GM12892 (cell line): ENCODE measurements at regions not wholly inside any gene's neighbourhood (a gene's known extent, or its start where the extent isn't known, plus 50 kb on each side); places are given as distances from the start of the nearest gene placed in this dataset.

Experiments used
- DNase-seq: peaks from one replicate; pipeline ENCODE4 v3.0.0; 2011; ENCODE audit not compliant: insufficient read length
- FAIRE-seq: peaks from 2 replicates; lab custom pipeline; 2011; peaks lifted over from hg19 to GRCh38; lab: Jason Lieb, UNC
- POLR2A ChIP-seq: IDR thresholded peaks from 2 replicates; pipeline ENCODE4 v1.6.1; 2011; ENCODE audit warnings: low read depth, low read length, control low read depth
- POLR2AphosphoS5 ChIP-seq: IDR thresholded peaks from 2 replicates; pipeline ENCODE4 v1.6.1; 2011; ENCODE audit warnings: low read depth, low read length, control low read depth
- TAF1 ChIP-seq: IDR thresholded peaks from 2 replicates; pipeline ENCODE4 v1.6.1; 2011; ENCODE audit warnings: low read depth, mild to moderate bottlenecking, control low read depth, low read length, borderline replicate concordance

DNA sequence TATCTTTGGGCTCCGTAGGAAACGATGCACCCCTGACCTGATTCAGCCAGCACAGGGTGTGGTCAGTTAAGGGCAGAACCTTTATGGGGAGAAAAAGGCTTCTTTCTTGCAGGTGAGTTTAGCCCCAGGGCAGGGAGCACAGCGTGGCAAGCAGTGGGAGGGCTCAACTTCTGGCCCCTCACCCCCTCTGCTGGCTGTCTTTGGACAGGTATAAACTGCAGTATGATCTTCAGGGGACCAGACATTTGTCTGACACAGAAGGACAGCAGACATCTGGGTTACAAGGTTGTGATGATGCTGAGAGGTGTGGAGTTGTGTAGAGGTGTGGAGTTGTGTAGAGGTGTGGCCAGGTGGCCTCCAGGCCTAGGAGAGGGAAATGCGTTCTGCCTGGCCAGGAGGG lies 324.0 kb upstream of the PLET1 start:
- FAIRE-seq (peak; percentile 94), DNase-seq (no peak)
- no peak for TF ChIP-seq TAF1
- no peak for TF ChIP-seq POLR2A
- TF ChIP-seq POLR2AphosphoS5, result no peak

DNA sequence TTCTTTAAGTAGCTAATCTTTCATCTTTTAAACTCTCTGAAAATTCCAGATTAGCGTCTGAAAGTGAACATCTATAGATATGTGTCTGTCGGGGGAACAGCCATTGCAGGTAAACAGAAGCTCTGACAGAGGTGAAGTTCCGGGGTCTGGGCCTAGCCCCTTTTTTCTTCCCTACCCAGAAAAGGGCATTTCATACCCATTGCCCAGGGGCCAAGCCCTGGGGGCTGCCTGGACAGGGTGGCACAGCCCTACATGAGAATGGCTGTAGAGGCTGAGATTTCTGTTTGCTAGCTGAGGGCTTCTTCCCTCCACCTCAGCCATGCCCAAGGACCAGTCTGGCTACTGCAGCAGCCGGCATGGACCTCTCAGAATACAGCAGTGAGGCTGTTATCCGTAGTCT lies 327.0 kb upstream of the PLET1 start:
- TF ChIP-seq TAF1 (no peak), POLR2AphosphoS5 (no peak), POLR2A (no peak)
- DNase-seq, result no peak
- FAIRE-seq, result no peak

DNA sequence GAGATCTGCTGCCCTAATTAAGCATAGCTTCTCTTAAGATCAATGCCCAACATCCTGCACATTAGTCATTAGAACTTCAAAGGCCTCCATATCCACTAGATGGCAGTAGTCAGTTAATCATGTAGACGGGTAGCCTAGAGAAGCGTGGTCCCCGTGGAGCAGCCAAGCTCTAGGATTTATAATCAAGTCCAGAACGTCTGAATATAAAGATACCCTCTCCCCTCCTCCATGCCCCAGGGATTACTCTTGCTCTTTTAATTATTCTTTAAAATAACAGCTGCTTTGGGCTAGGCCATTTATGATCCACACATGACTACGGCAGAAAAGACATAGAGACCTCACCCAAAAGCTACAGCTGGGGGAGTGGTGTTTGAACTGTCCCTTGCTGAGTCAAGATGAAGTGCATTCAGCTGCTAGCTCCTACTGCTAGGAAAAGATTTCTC lies 327.6 kb upstream of the PLET1 start:
- TF ChIP-seq TAF1, result no peak
- TF ChIP-seq POLR2A, result no peak
- no peak for TF ChIP-seq POLR2AphosphoS5
- DNase-seq (no peak), FAIRE-seq (peak; percentile 95)

DNA sequence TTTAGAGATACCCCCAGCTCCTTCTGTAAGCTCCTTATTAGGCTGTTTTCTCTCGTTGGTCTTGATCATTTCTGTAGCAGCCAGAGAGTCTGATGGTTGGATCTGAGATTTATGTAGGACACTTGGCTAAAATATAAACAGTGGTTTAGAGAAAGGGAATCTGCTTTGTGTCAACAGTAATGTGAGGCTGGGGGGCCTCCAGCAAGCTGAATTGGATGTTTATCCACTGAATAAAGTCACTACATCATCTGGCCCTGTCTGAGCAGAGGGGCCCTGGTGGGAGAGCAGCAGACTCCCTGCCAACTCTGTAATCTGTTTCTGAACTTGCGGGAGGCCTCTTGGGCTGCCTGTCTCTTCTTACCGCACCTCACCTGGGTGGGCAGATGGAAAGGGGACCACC lies 328.5 kb upstream of the PLET1 start:
- TF ChIP-seq POLR2AphosphoS5 (no peak), POLR2A (no peak), TAF1 (no peak)
- FAIRE-seq (no peak), DNase-seq (no peak)

DNA sequence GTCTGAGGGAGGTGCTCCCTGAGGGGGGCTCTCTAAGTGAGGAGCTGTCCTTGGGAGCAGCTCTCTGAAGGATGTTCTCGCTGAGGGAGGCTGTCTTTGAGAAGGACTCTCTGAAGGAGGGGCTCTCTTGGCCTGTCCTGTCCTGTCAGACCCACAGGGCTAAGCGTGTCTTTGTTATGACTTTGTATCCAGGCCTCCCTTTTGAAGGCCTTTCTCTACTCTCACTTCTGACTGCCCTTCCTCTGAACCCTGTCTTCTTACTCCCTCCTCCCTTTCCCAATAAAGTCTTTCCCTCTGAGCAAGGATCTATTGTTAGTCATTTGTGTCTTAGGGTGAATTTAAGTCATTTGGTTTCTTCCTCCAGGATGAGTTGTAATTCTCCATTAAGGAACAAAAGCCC lies 330.1 kb upstream of the PLET1 start:
- no peak for TF ChIP-seq TAF1
- no peak for TF ChIP-seq POLR2A
- TF ChIP-seq POLR2AphosphoS5, result no peak
- FAIRE-seq (no peak), DNase-seq (no peak)

DNA sequence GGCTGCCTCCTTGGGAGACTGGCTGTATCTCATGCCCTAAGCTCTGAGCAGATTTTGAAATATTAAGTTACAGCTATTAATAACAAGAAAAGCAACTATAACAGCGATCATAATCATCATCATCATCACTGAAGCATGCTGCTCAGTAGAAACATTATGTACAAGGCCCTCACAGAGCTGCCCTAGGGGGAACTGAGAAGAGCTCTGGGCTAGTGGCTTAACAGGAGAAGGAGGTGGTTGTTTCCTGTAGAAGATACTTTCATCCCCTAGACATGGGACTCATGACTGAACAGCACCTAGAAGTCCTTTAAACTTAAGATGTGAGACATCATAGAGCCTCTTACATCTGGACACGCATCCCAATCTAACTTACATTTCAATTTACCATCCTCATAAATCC lies 332.8 kb upstream of the PLET1 start:
- FAIRE-seq, result peak; percentile 63

DNA sequence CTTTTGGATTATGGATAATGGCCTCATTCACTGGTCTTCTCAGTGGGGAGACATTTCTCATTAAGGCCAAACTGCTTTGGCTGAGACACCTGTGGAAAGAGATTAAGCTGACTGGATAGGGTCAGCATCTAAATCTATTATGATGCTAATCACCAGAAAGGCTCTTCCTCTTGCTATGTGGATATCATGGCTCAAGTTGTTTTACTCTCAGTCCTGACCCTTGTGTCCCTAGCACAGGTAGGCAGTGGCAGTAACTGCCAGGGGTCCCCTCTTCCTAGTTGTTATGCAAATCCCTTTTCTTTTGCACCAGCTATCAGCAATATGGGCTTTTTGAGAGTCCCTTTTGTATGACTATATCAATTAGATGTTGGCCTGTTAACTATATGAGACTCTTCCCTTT lies 335.7 kb upstream of the PLET1 start:
- FAIRE-seq (no peak), DNase-seq (no peak)
- TF ChIP-seq POLR2A (no peak), TAF1 (no peak), POLR2AphosphoS5 (no peak)

More for the DNA sequence above, 332.8 kb upstream of the PLET1 start:
- DNase-seq, result no peak
- TF ChIP-seq POLR2A (no peak), POLR2AphosphoS5 (no peak), TAF1 (no peak)

DNA sequence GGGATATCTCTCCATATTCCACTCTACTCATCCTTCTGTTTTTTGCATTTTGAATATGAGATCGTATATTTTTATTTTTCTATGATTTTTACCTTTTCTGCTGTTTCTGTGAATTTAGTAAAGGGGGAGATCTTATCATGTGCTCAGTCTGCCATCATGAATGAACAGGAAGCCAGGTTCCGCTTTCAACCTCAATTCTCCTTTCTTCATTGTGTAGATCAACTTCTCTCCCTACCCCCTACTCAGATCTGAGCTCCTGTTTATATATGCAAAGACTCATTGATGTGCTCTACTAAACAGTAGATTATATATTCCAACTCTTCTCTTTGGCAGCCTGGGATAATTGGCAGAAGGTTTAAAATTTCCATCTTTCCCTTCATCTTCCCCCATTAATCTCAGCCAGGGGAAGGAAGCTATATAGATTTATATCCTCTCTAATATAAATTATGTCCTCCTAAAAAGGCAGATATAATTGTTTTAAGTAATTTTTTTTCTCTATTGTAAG lies 336.7 kb upstream of the PLET1 start:
- DNase-seq (no peak), FAIRE-seq (peak; percentile 46)
- no peak for TF ChIP-seq TAF1
- TF ChIP-seq POLR2AphosphoS5, result no peak
- TF ChIP-seq POLR2A, result no peak

DNA sequence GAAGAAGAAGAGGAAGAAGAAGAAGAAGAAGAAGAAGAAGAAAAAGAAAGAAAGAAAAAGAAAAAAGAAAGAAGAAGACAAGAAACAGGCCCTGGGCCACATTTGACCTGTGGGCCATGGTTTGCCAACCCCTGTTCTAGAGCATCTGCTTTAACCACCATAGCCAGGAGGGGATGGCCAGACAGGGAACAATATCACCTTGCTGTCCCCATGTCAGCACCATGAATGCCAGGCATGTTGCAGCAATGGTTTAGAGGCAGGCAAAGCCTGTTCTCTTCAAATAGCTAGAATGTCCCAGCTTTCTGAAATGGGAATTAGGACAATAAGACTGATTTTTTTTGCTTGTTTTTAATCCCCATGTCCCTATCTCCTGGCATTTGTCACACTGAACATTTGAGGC lies 338.6 kb upstream of the PLET1 start:
- FAIRE-seq (no peak), DNase-seq (no peak)
- TF ChIP-seq POLR2AphosphoS5 (no peak), POLR2A (no peak), TAF1 (no peak)

DNA sequence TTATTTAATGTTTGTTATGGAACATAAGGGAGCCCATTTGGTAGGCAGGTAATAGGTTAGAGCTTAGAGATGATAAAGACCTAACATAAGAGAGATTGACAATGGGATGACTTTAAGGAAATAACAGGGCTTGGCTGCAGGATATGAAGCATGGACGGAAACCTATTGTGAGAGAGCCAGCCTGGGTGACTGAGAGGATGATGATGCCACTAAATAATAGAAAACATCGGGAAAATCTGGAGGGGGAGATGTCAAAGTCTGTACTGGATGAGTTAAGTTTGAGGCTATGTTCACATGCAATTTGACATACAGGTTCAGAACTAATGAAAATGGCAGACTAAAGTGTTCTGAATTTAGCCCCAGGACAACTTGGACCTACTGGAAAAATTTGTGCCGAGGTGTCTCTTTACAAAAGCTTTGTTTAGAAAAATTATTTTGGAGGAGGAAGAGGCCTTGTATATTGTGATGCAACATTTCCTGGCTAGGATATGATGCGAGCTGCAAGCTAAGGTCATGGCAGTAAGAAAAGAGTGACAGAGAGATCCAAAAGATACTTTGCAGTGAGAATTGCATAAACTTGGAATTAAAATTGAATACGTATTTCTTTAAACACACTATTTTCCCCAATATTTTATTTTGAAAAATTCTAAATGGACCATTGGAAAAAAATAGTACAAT lies 339.3 kb upstream of the PLET1 start:
- DNase-seq, result no peak
- TF ChIP-seq POLR2AphosphoS5, result no peak
- no peak for TF ChIP-seq TAF1
- no peak for TF ChIP-seq POLR2A
- FAIRE-seq, result no peak

DNA sequence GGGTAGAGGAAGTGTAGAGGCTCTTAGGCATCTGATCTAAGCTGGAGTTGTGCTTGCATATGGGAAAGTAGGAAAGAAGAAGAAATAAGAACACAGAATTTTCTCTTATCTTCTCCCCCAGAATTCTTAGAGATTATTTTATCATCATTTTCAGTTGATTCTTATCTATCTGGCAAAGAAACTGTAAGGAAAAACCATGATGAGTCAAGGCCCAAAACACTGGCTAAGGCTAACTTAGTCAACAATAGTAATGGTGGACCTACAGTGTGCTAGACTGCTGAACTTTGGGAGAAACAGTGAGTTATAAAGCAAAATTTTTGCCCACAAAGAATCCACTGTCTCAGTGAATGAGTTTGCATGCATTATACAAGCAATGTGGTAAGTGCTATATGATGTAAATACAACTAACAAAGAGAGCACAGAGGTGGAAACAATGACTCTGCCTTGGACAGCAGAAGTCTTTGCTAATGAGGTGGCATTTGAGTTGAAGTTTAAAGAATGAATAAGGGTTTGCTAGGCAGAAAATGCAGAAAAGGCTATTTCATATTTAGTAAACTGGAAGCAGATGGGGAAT lies 344.5 kb upstream of the PLET1 start:
- peak; percentile 67 for FAIRE-seq
- TF ChIP-seq POLR2AphosphoS5 (no peak), TAF1 (no peak), POLR2A (no peak)
- no peak for DNase-seq

DNA sequence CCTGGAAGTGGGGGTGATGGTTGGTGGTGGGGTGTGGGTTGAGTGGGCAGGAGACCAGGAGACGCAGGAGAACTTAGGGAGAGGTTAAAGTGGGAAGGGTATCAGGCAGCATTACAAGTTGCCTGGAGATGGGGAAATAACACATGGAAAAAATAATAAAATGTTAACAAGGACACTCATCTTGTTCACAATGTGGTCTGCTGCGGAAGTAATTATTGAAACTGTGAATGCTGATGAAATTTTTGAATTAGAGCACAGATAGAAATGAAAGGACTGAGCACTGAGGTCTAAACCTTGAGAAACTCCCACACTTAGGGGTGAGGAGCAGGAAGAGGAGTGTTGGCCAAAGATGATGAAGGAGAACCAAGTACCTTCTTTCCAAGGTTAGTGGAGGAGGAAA lies 346.0 kb upstream of the PLET1 start:
- FAIRE-seq, result peak; percentile 90
- DNase-seq, result no peak
- no peak for TF ChIP-seq POLR2AphosphoS5
- TF ChIP-seq POLR2A, result no peak
- no peak for TF ChIP-seq TAF1
